H1 (cell line): ENCODE measurements at regions not wholly inside any gene's neighbourhood (a gene's known extent, or its start where the extent isn't known, plus 50 kb on each side); places are given as distances from the start of the nearest gene placed in this dataset.
A peak's percentile ranks its signal among the peaks of the same experiment; 100 is the strongest.

ENCODE experiments used
- CTCF ChIA-PET: fragments of 300-600 bp; sonication (Branson Sonifier 250); formaldehyde crosslinking; loops from one replicate; lab custom pipeline; 2021; ENCODE audit not compliant: partially characterized antibody; lab: Charles Lee
- POLR2A ChIA-PET: fragments of 300-600 bp; sonication (Branson Sonifier 250); formaldehyde crosslinking; loops from one replicate; lab custom pipeline; 2021; ENCODE audit warnings: inconsistent platforms; ENCODE audit not compliant: partially characterized antibody; lab: Charles Lee
- DNase-seq, 2 experiments: peaks; one replicate each; pipeline versions ENCODE4 v3.0.0 to v3.0.0-alpha.2; 2010 to 2022; ENCODE audit warnings: low spot score in 2 of 2, low read depth in 1 of 2, mixed read lengths in 1 of 2
- FAIRE-seq: peaks from 2 replicates; lab custom pipeline; 2011; peaks lifted over from hg19 to GRCh38; lab: Jason Lieb, UNC
- H2AFZ ChIP-seq: 2 replicates; pipeline ENCODE4 v1.8.1; 2012; ENCODE audit warnings: low read length, inconsistent platforms
- H2AK5ac ChIP-seq: 2 replicates; pipeline ENCODE4 v1.6.1; 2013; ENCODE audit warnings: low read depth, low read length
- H2BK120ac ChIP-seq: replicated peaks from 2 replicates; pipeline ENCODE3; 2013; ENCODE audit warnings: low read depth, low read length, inconsistent platforms
- H2BK12ac ChIP-seq: 2 replicates; pipeline ENCODE4 v1.6.1; 2013; ENCODE audit warnings: low read depth, low read length
- H2BK15ac ChIP-seq: 2 replicates; pipeline ENCODE4 v1.6.1; 2013; ENCODE audit warnings: low read length
- H2BK20ac ChIP-seq: 2 replicates; pipeline ENCODE4 v1.6.1; 2013; ENCODE audit warnings: low read length
- H2BK5ac ChIP-seq: 2 replicates; pipeline ENCODE4 v1.6.1; 2013; ENCODE audit warnings: low read depth, low read length
- H3K14ac ChIP-seq: 2 replicates; pipeline ENCODE4 v1.6.1; 2013; ENCODE audit warnings: inconsistent platforms; ENCODE audit not compliant: insufficient read length
- H3K18ac ChIP-seq: 2 replicates; pipeline ENCODE4 v1.6.1; 2013; ENCODE audit warnings: low read length; ENCODE audit errors: extremely low read depth
- H3K23ac ChIP-seq: 2 replicates; pipeline ENCODE4 v1.6.1; 2013; ENCODE audit warnings: inconsistent platforms; ENCODE audit not compliant: insufficient read length
- H3K23me2 ChIP-seq: 2 replicates; pipeline ENCODE4 v1.6.1; 2013; ENCODE audit warnings: low read depth, low read length
- H3K27ac ChIP-seq: 2 replicates; pipeline ENCODE4 v1.6.1; 2011; ENCODE audit warnings: low read depth, low read length, inconsistent platforms
- H3K27me3 ChIP-seq, 4 experiments: replicated peaks in 1 of 4; 1 replicate in 1 of 4; 2 replicates in 3 of 4; pipeline versions ENCODE4 v1.6.1 to v1.8.1; 2011 to 2013; ENCODE audit warnings: low read length in 3 of 4, mild to moderate bottlenecking in 3 of 4, inconsistent platforms in 2 of 4, mixed read lengths in 2 of 4, moderate library complexity in 1 of 4; ENCODE audit not compliant: control insufficient read depth in 3 of 4, insufficient read depth in 3 of 4; ENCODE audit errors: extremely low read depth in 1 of 4
- H3K36me3 ChIP-seq, 4 experiments: 2 replicates each; pipeline versions ENCODE4 v1.6.1 to v1.8.1; 2011 to 2013; ENCODE audit warnings: mild to moderate bottlenecking in 4 of 4, low read length in 3 of 4, moderate library complexity in 2 of 4, control low read depth in 1 of 4, inconsistent platforms in 1 of 4; ENCODE audit not compliant: insufficient read depth in 4 of 4, control insufficient read depth in 2 of 4
- H3K4ac ChIP-seq: replicated peaks from 2 replicates; pipeline ENCODE3; 2013; ENCODE audit warnings: low read length, low read depth, mixed read lengths, inconsistent platforms; ENCODE audit not compliant: insufficient read length
- H3K4me1 ChIP-seq, 4 experiments: replicated peaks in 1 of 4; 1 replicate in 1 of 4; 2 replicates in 3 of 4; pipeline versions ENCODE4 v1.6.1 to v1.8.1; 2011 to 2013; ENCODE audit warnings: low read length in 3 of 4, inconsistent platforms in 2 of 4, mixed read lengths in 1 of 4; ENCODE audit not compliant: insufficient read depth in 4 of 4, control insufficient read depth in 3 of 4
- H3K4me2 ChIP-seq, 2 experiments: 2 replicates each; pipeline versions ENCODE4 v1.6.1 to v1.8.1; 2011 to 2013; ENCODE audit warnings: low read depth in 2 of 2, low read length in 2 of 2, control low read depth in 1 of 2, inconsistent platforms in 1 of 2, mild to moderate bottlenecking in 1 of 2; ENCODE audit not compliant: insufficient read depth in 1 of 2
- H3K4me3 ChIP-seq, 4 experiments: fragments of 200-600, 300-600 bp in 1 of 4; sonication (generic), shearing (Covaris generic), sonication (Bioruptor Twin) in 1 of 4; 2 replicates each; pipeline versions ENCODE4 v1.5.1 to v1.8.1; 2011 to 2016; ENCODE audit warnings: low read length in 4 of 4, low read depth in 3 of 4, control low read depth in 2 of 4, inconsistent platforms in 2 of 4, mild to moderate bottlenecking in 2 of 4, mixed read lengths in 1 of 4, moderate library complexity in 1 of 4; ENCODE audit not compliant: insufficient read depth in 2 of 4; ENCODE audit errors: extremely low read depth in 1 of 4
- H3K56ac ChIP-seq: replicated peaks from 2 replicates; pipeline ENCODE3; 2013; ENCODE audit warnings: low read depth, mild to moderate bottlenecking, mixed read lengths, low read length, inconsistent platforms; ENCODE audit not compliant: insufficient read length
- H3K79me1 ChIP-seq: 2 replicates; pipeline ENCODE4 v1.6.1; 2013; ENCODE audit warnings: low read depth, low read length, control low read depth
- H3K79me2 ChIP-seq, 2 experiments: 2 replicates each; pipeline versions ENCODE4 v1.6.1 to v1.8.1; 2012 to 2013; ENCODE audit warnings: low read length in 2 of 2, mild to moderate bottlenecking in 2 of 2, inconsistent platforms in 1 of 2; ENCODE audit not compliant: insufficient read depth in 2 of 2, control insufficient read depth in 1 of 2
- H3K9ac ChIP-seq, 4 experiments: replicated peaks in 1 of 4; 1 replicate in 1 of 4; 2 replicates in 3 of 4; pipeline versions ENCODE4 v1.6.1 to v1.8.1; 2011 to 2013; ENCODE audit warnings: low read depth in 3 of 4, low read length in 3 of 4, control low read depth in 2 of 4, mild to moderate bottlenecking in 2 of 4, moderate library complexity in 2 of 4, inconsistent platforms in 1 of 4; ENCODE audit errors: extremely low read depth in 1 of 4
- H3K9me3 ChIP-seq, 2 experiments: 2 replicates each; pipeline versions ENCODE4 v1.6.1 to v1.8.1; 2012 to 2013; ENCODE audit warnings: mild to moderate bottlenecking in 2 of 2, moderate library complexity in 2 of 2, control low read depth in 1 of 2, inconsistent platforms in 1 of 2, low read depth in 1 of 2, low read length in 1 of 2, mixed read lengths in 1 of 2; ENCODE audit not compliant: insufficient read depth in 2 of 2
- H4K20me1 ChIP-seq, 2 experiments: replicated peaks in 1 of 2; 2 replicates each; pipeline versions ENCODE3 to v1.8.1; 2011 to 2013; ENCODE audit warnings: inconsistent platforms in 2 of 2, low read length in 2 of 2, mild to moderate bottlenecking in 1 of 2; ENCODE audit not compliant: insufficient read depth in 2 of 2, control insufficient read depth in 1 of 2
- H4K5ac ChIP-seq: 2 replicates; pipeline ENCODE4 v1.6.1; 2013; ENCODE audit warnings: low read length, low read depth, mixed read lengths, inconsistent platforms; ENCODE audit not compliant: insufficient read length
- H4K8ac ChIP-seq: 2 replicates; pipeline ENCODE4 v1.8.0; 2013; ENCODE audit warnings: mild to moderate bottlenecking, moderate library complexity, low read length, inconsistent platforms; ENCODE audit not compliant: insufficient read depth; ENCODE audit errors: extremely low read depth
- H4K91ac ChIP-seq: replicated peaks from 2 replicates; pipeline ENCODE3; 2013; ENCODE audit warnings: low read length, mixed read lengths, inconsistent platforms; ENCODE audit not compliant: insufficient read length
- KDM1A ChIP-seq: fragments of 200-600, 300-600 bp; sonication (generic); IDR thresholded peaks from 2 replicates; pipeline ENCODE4 v1.7.1; 2016; ENCODE audit warnings: mild to moderate bottlenecking, low read length, borderline replicate concordance
- NRF1 ChIP-seq: IDR thresholded peaks from 2 replicates; pipeline ENCODE4 v1.6.1; 2011; ENCODE audit warnings: mild to moderate bottlenecking, low read depth, low read length, improper control_type of control experiment
- WGBS, 2 experiments: shearing (Covaris generic) in 1 of 2; methylation state at CpG; one replicate each; pipeline versions ENCODE4 v1.1.6 to v1.1.7; 2013 to 2015; ENCODE audit warnings: low lambda C conversion rate in 2 of 2, mixed read lengths in 2 of 2, inconsistent platforms in 1 of 2, low coverage in 1 of 2, missing lambda C conversion rate in 1 of 2; ENCODE audit not compliant: insufficient replicate concordance in 2 of 2, insufficient coverage in 1 of 2, insufficient read length in 1 of 2; ENCODE audit errors: extremely low coverage in 1 of 2, missing lambda C conversion rate in 1 of 2; 5-methylcytosine and 5-hydroxymethylcytosine counted together

DNA sequence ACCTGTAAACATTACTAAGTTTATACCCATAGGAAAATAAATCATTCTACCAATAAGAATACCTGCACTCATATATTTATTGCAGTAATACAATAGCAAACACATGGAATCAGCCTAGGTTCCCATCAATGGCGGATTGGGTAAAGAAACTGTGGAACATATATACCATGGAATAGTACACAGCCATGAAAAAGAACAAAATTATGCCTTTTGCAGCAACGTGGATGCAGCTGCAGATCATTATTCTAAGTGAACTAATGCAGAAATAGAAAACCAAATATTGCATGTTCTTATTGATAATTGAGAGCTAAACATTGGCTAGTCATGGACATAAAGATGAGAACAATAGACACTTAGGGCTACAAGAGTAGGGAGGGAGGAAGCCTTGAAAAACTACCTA lies 667.4 kb upstream of the WWC1 start:
- CTCF ChIA-PET = no interaction called here
- H3K23ac ChIP-seq = no peak overlapping the region
- 83% methylated on average over 2 of the region's 2 CpGs; no CpG with 5 or more reads in 1 of the 2 experiments for WGBS, 2 experiments
- no peak overlapping the region for H3K14ac ChIP-seq
- no peaks in the 10 kb centered on the region for H4K20me1 ChIP-seq
- TF ChIP-seq KDM1A = peak; percentile 82; the same call in 1 of the 2 replicates
- no peak for TF ChIP-seq NRF1
- TF ChIP-seq, all 59 proteins: peak for 1
- H2BK5ac ChIP-seq = no peak overlapping the region
- no peak overlapping the region for H3K4ac ChIP-seq
- no peak overlapping the region for H2BK120ac ChIP-seq
- no peaks in the 10 kb centered on the region for H3K36me3 ChIP-seq
- H3K4me1 ChIP-seq = peaks cover 0 to 2% (median 0%) of the 10 kb centered on the region in 4 experiments; a peak in 1 of 7 replicates
- no peak overlapping the region for H4K5ac ChIP-seq
- H3K27me3 ChIP-seq = peaks cover 0 to 1% (median 0%) of the 10 kb centered on the region in 4 experiments; a peak in 1 of 7 replicates
- no peak overlapping the region for H4K91ac ChIP-seq
- no peaks in the 10 kb centered on the region for H3K9me3 ChIP-seq
- H2AFZ ChIP-seq = no peak overlapping the region
- no peak overlapping the region for H3K4me2 ChIP-seq
- H2BK15ac ChIP-seq = no peak overlapping the region
- no peak overlapping the region for H3K9ac ChIP-seq
- POLR2A ChIA-PET = no interaction called here
- H2BK12ac ChIP-seq = no peak overlapping the region
- no peak overlapping the region for H3K4me3 ChIP-seq
- no peak overlapping the region for H3K18ac ChIP-seq
- H2AK5ac ChIP-seq = no peak overlapping the region
- no peak overlapping the region for H3K56ac ChIP-seq
- no peak overlapping the region for H4K8ac ChIP-seq
- H3K27ac ChIP-seq = no peak overlapping the region
- no peak overlapping the region for H2BK20ac ChIP-seq
- DNase-seq = no peak
- no peaks in the 10 kb centered on the region for H3K79me2 ChIP-seq
- no peaks in the 10 kb centered on the region for H3K79me1 ChIP-seq
- H3K23me2 ChIP-seq = no peaks in the 10 kb centered on the region
- FAIRE-seq = no peak
